ENCODE measurements at regions not wholly inside any gene's neighbourhood (a gene's known extent, or its start where the extent isn't known, plus 50 kb on each side); places are given as distances from the start of the nearest gene placed in this dataset.

DNA sequence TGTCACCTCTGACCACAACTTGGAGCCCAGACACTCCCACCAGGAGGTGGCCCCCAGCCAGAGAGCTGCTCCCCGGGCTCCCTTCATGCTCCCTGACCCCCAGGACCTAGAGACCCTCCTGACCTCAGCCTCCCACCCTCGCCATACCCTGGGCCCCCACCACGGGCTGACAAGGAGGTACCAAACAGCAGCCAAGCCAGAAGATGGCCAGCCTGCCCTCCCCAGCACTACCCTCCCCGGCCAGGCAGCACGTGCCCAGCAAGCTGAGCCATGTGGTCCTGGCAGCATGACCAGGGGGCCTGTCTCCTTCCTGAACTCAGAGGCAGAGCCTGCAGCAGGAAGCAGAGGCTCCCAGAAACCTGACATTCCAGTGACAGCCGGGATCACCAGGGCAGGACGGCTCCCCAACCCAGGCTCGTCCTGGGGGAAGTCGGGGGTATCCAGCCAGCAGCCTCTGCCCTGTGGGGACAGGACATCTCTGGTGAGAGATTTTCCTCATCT is 69.4 kb upstream of the GPC1 start:
- TF ChIP-seq, protein P1, sequence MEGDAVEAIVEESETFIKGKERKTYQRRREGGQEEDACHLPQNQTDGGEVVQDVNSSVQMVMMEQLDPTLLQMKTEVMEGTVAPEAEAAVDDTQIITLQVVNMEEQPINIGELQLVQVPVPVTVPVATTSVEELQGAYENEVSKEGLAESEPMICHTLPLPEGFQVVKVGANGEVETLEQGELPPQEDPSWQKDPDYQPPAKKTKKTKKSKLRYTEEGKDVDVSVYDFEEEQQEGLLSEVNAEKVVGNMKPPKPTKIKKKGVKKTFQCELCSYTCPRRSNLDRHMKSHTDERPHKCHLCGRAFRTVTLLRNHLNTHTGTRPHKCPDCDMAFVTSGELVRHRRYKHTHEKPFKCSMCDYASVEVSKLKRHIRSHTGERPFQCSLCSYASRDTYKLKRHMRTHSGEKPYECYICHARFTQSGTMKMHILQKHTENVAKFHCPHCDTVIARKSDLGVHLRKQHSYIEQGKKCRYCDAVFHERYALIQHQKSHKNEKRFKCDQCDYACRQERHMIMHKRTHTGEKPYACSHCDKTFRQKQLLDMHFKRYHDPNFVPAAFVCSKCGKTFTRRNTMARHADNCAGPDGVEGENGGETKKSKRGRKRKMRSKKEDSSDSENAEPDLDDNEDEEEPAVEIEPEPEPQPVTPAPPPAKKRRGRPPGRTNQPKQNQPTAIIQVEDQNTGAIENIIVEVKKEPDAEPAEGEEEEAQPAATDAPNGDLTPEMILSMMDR (IDR thresholded peaks at IDR 0.05) = no peak

DNA sequence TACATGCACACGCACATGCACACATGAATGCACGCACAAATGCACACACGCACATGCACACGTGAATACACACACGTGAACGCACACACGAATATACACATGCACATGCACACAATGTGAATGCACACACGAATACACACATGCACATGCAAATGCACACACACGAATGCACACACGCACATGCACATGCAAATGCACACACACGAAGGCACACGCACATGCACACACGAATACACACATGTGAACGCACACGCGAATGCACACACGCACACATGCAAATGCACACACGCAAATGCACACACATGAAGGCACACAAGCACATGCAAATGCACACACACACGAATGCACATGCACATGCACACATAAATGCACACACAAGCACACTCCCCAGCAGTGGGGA is 68.6 kb upstream of the GPC1 start:
- TF ChIP-seq, protein P1 (IDR thresholded peaks at IDR 0.05) = no peak

DNA sequence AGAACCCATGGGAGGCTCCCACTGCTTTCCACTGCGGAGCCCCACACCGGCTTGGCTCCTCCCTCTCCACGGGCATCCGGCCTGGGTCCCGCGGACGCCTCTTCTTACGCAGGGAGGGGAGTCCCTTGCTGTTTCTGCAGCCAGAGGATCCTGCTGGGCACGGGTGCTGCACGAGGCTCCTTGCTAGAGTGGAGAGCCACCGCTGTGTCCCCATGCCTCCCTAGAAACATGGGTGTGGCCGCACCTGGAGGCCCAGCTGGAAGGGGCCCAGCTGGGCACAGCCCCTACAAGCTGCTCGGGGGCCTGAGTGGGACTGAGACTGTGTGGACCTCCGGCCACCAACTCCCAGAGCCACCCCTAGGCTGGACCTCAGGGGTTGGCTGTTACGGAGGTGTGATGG is 67.7 kb upstream of the GPC1 start:
- TF ChIP-seq, protein P1 (IDR thresholded peaks at IDR 0.05) = no peak

DNA sequence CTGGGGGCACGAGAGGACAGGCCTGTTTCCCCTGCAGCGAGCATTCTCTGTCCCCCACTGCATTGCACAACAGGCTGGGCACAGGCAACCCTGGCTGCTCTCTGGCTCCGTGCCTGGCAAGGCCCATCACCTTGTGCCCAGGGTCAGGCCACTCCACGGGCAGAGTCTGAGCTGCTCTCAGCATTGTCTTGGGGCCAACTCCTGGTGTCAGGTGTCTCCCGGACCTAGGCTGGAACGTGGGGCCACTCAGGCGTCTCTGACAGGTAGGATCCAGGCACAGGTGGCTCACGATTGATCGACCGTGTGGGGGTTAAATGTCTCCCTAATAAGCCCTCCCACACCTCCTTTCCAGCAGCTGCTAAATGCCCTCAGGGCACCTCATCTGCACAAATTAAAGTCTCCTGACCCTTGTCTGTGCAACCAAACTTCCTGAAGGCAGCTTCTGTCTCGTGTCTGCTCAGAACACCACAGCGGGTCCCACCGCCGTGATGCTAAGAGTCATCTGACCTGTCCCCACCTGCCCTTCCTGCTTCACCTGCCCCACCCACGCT is 66.6 kb upstream of the GPC1 start:
- TF ChIP-seq, protein P1 (IDR thresholded peaks at IDR 0.05) = no peak

DNA sequence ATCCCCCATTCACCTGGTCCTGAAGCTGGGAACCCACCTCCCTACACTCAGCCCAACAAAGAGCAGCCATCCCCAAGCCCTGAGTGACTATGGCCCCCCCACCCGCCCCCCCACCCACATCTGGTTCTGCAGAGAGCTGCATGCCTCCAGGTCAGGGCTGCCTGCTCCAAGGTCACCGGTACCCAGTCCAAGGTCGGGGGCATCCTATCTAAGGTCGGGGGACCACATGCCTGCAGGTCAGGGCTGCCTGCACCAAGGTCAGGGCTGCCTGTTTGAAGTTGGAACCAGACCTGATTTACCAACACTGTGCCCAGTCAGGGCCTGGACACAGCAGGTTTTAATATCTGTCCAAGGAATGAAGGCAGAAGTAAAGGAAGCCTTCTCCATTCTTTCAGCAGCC is 66.1 kb upstream of the GPC1 start:
- TF ChIP-seq, protein P1 (IDR thresholded peaks at IDR 0.05) = no peak

DNA sequence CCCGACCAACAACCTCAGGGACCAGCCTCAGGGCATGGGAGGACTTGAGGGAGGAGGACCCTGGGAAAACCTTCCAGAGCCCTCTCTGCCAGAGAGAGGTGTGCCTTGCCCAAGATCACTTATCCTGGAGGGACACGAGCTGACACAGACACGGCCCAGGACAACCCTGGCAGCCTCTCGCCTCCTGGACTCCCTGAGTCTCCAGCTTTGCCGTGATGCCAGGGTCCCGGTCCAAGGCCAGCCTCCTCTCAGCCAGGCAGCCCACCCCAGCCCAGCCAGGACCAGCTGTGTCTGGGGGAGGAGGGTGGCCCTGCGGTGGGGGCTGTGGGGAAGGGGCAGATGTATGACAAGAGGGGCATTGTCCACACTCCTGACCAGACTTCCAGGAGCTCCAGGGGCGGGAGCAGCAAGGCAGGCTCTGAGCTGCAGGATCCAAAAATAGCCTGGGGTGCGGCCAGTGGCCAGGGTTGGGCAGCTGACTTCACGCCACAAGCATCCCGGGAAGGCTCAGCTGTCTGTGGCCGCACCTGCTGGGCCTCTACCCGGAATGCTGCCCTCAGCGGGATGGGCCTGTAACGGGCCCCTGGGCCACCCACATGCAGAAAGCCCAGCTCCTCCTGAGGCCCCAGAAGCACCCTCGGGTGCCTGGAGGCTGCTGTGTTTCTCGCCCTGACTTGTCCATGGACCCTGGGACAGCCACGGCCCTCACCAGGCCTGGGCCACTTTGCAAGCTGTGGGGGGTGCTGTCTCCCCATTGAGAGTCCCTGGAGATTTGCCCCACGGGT is 65.5 kb upstream of the GPC1 start:
- TF ChIP-seq, protein P1 (IDR thresholded peaks at IDR 0.05) = no peak

DNA sequence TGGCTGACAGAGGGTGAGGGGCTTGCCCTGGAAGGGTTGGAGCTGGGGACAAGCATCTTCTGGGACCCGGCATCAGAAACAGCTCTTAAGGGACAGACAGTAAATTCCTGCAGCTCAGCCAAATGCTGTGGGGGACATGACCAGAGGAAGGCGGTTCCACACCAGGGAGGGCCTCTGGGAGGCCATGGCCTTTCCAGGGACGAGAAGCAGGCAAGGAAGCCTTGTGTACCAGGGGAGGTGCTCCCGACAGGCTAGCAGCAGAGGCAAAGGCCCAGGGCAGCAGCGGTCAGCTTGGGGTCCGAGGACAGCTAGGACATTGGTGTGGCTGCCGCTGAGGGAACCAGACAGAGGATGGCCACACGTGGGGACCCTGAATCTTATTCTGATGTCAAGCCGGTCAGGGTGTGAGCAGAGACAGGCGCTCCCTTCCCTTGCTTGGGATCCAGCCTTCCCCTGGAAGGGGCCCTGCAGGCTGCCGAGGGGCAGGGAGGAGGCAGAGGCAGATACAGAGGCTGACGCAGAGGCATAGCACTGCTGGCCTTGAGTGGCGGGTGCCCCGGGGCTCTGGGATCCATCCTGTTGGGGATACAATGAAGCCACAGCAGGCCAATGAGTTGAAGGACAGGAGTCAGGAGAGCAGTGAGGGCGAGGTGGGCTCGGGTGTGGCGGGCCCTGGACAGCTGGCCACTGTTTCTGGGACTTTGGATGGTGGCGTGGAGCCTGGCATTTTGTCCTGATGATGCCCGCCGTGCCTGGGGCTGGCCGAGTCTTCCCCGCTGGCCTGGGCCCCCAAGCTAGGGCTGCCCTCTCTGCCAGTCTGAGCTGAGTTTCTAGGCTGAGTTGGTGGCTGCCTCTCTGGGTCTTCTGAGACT is 64.1 kb upstream of the GPC1 start:
- TF ChIP-seq, protein P1 (IDR thresholded peaks at IDR 0.05) = no peak
